ENCODE measurements at regions not wholly inside any gene's neighbourhood (a gene's known extent, or its start where the extent isn't known, plus 50 kb on each side); places are given as distances from the start of the nearest gene placed in this dataset.

- H3K27ac ChIP-seq, result peak overlapping the region; percentile 43
- TF ChIP-seq CTCF (conservative IDR thresholded peaks at IDR 0.05), result no peak
- TF ChIP-seq ZFX (IDR thresholded peaks at IDR 0.05), result no peak
Observed at GRCh38 chr18:73981796-73982195, 165.8 kb downstream of the FBXO15 start.

- peak overlapping the region; percentile 17; the same call in 1 of the 2 replicates for H3K27ac ChIP-seq
- TF ChIP-seq ZFX (IDR thresholded peaks at IDR 0.05) (no peak), CTCF (conservative IDR thresholded peaks at IDR 0.05) (peak; percentile 57)
Observed at GRCh38 chr18:73980289-73980979, 167.2 kb downstream of the FBXO15 start.

- TF ChIP-seq ZFX (IDR thresholded peaks at IDR 0.05), result no peak
- no peak for TF ChIP-seq CTCF (conservative IDR thresholded peaks at IDR 0.05)
- H3K27ac ChIP-seq, result no peak overlapping the region
Observed at GRCh38 chr18:73979742-73980141, 167.9 kb downstream of the FBXO15 start.

DNA sequence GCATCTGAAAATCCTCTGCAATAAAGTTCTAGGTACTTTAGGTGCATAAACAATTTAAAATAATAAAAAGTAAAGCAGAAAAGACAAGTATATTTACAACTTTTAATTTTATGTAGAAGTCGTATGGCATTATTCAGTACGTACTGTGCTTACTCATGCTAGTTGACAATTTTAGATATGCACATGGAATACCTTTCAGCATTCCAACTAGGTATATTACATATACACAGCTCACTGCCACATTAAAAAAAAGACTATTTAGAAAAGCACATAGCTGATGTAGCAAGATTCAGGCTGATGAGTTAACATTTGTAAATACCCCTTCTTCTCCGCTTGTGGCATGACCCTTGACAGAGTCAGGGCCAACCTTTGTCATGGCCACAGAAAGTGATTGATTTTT lies 171.2 kb downstream of the FBXO15 start:
- H3K27ac ChIP-seq, result no peak overlapping the region
- no peak for TF ChIP-seq ZFX (IDR thresholded peaks at IDR 0.05)
- TF ChIP-seq CTCF (conservative IDR thresholded peaks at IDR 0.05), result no peak

DNA sequence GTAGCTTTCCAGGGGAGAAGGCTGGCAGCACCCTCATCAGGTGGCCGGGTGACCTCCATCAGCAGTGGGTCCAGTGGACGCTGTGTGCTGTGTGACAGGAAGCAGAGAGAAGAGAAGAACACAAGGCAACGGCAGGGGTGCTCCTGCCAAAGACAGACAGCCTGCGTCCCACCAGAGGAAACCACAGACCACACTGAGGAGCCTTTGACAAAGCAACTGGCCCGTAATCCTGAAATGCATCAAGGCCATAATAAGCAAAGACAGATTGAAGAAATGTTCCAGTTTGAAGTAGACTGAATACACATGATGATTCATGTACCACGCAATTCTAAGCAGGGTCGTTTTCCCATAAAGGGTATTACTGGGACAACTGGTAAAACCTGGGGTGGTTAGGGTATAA lies 172.4 kb downstream of the FBXO15 start:
- no peak overlapping the region for H3K27ac ChIP-seq
- TF ChIP-seq CTCF (conservative IDR thresholded peaks at IDR 0.05) (no peak), ZFX (IDR thresholded peaks at IDR 0.05) (no peak)

DNA sequence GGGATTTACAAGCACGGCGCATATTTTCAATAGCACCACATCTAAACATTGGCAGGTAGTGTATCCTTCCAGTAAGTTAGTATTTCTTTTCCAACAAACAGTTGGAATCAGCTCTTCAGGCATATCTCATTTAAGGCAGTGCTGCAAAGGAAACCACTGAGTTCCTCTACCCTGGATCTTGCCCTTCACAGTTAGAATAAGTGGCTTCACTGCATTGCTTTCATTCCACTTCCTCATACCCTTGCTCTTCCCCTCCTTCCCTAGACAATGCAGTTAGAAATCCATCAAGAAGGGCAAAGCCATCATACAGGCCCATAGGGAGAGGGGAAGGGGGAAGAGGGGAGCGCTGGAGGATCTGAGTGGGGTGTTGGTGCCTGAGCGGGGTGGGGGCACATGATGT lies 173.7 kb downstream of the FBXO15 start:
- TF ChIP-seq ZFX (IDR thresholded peaks at IDR 0.05) (no peak), CTCF (conservative IDR thresholded peaks at IDR 0.05) (no peak)
- no peak overlapping the region for H3K27ac ChIP-seq

- no peak overlapping the region for H3K27ac ChIP-seq
- TF ChIP-seq ZFX (IDR thresholded peaks at IDR 0.05), result no peak
- TF ChIP-seq CTCF (conservative IDR thresholded peaks at IDR 0.05), result no peak
Observed at GRCh38 chr18:73966954-73967353, 180.7 kb downstream of the FBXO15 start.

Measured in C4-2B (cell line).